ENCODE measurements at regions not wholly inside any gene's neighbourhood (a gene's known extent, or its start where the extent isn't known, plus 50 kb on each side); places are given as distances from the start of the nearest gene placed in this dataset.

DNA sequence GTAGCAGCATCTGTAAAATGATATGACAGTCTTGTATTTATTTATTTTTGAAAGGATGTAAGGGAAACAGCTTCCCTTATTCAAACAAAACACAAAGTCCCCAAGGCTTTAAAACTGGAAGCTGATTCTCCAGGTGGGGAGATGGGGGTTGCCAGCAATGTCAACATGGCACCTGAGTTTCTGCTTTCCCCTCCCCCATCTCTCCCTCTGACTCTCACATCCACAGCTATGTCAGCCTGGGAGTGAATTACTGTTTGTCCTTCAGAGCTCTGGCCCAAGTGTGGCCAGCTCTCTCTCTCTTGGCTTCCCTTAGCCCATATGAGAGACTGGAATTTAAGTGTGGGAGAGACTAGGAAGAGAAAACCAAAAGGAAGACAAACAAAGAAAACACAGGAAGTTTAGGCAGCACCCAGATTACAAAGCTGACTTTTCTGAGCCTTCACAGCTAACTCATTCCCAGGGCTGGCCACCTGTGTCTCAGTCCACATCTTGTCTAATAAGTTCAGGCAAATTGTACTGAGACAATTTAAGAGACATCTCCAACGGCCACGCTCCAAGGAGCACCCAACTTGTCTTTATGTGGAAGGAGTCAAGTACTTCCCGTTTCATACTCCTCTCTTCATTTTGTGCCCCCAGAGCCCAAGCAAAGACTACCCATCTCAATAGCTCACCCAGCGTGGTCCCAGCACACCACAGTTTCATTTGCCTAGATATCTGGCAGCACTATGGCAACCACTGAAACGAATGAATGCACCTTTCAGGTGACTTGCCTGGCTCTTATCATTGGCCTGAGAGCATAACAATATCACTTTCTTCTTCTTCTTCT lies 69.2 kb downstream of the SOX9 start:
- 78% methylated on average over 5 of the region's 5 CpGs for WGBS
- Histone ChIP-seq H3K9ac (ENCODE audit: low read depth in 1 of 2, low read length in 2 of 2) (no peak overlapping the region), H3K27ac (ENCODE audit: low read depth in 1 of 2, low read length in 2 of 2) (no peak overlapping the region), H3K4me1 (ENCODE audit: control insufficient read depth in 4 of 4, insufficient read depth in 4 of 4, low read length in 3 of 4) (no peaks in the 10 kb centered on the region), H3K27me3 (ENCODE audit: control insufficient read depth in 4 of 4, insufficient read depth in 4 of 4, low read length in 3 of 4) (peaks cover 0 to 3% (median 0%) of the 10 kb centered on the region in 4 donors), H3K36me3 (ENCODE audit: control insufficient read depth in 4 of 4, insufficient read depth in 3 of 4, low read depth in 1 of 4, low read length in 3 of 4) (no peaks in the 10 kb centered on the region), H3K4me3 (ENCODE audit: low read depth in 1 of 3, low read length in 3 of 3) (no peak overlapping the region), H3K9me3 (ENCODE audit: control insufficient read depth in 4 of 4, low read length in 3 of 4) (no peaks in the 10 kb centered on the region)
- TF ChIP-seq JUND (IDR thresholded peaks at IDR 0.05): no peak
- DNase-seq (ENCODE audit: low spot score): no peak

DNA sequence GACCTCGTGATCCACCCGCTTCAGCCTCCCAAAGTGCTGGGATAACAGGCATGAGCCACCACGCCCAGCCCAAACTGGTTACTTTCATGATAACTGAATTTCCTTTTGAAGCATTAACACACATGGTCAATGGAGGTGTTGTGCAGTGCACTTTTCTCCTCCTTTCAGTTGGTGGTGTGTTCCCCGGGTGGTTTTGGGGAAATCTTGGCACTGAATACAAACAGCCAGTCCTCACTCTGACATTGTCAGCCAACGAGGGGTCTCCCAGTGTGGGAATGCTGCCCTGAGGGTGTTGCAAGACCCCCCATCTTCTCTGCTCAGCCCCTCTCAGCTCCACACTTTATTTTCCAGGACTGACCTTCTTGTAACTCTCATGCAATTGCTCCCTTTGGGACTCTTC lies 70.5 kb downstream of the SOX9 start:
- 77% methylated on average over 5 of the region's 5 CpGs for WGBS
- H3K27ac ChIP-seq (ENCODE audit: low read depth in 1 of 2, low read length in 2 of 2): no peak overlapping the region

More for the DNA sequence above, 70.5 kb downstream of the SOX9 start:
- Histone ChIP-seq H3K27me3 (ENCODE audit: control insufficient read depth in 4 of 4, insufficient read depth in 4 of 4, low read length in 3 of 4) (peaks cover 0 to under 1% (median 0%) of the 10 kb centered on the region in 4 donors), H3K9ac (ENCODE audit: low read depth in 1 of 2, low read length in 2 of 2) (no peak overlapping the region), H3K9me3 (ENCODE audit: control insufficient read depth in 4 of 4, low read length in 3 of 4) (no peaks in the 10 kb centered on the region), H3K4me3 (ENCODE audit: low read depth in 1 of 3, low read length in 3 of 3) (no peak overlapping the region), H3K36me3 (ENCODE audit: control insufficient read depth in 4 of 4, insufficient read depth in 3 of 4, low read depth in 1 of 4, low read length in 3 of 4) (no peaks in the 10 kb centered on the region), H3K4me1 (ENCODE audit: control insufficient read depth in 4 of 4, insufficient read depth in 4 of 4, low read length in 3 of 4) (no peaks in the 10 kb centered on the region)
- no peak for DNase-seq (ENCODE audit: low spot score)
- TF ChIP-seq HNF4A (conservative IDR thresholded peaks at IDR 0.05): no peak
- TF ChIP-seq FOXA1 (IDR thresholded peaks at IDR 0.05): no peak
- TF ChIP-seq, protein P1, sequence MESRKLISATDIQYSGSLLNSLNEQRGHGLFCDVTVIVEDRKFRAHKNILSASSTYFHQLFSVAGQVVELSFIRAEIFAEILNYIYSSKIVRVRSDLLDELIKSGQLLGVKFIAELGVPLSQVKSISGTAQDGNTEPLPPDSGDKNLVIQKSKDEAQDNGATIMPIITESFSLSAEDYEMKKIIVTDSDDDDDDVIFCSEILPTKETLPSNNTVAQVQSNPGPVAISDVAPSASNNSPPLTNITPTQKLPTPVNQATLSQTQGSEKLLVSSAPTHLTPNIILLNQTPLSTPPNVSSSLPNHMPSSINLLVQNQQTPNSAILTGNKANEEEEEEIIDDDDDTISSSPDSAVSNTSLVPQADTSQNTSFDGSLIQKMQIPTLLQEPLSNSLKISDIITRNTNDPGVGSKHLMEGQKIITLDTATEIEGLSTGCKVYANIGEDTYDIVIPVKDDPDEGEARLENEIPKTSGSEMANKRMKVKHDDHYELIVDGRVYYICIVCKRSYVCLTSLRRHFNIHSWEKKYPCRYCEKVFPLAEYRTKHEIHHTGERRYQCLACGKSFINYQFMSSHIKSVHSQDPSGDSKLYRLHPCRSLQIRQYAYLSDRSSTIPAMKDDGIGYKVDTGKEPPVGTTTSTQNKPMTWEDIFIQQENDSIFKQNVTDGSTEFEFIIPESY (IDR thresholded peaks at IDR 0.05): no peak
- no peak for TF ChIP-seq JUND (IDR thresholded peaks at IDR 0.05)
- TF ChIP-seq SP1 (IDR thresholded peaks at IDR 0.05): no peak
- TF ChIP-seq FOXA2 (IDR thresholded peaks at IDR 0.05): no peak
- TF ChIP-seq NR2F2 (IDR thresholded peaks at IDR 0.05): no peak
- no peak for TF ChIP-seq REST (IDR thresholded peaks at IDR 0.05)
- no peak for TF ChIP-seq ATF3 (IDR thresholded peaks at IDR 0.05)
- no peak for TF ChIP-seq TAF1 (conservative IDR thresholded peaks at IDR 0.05)
- TF ChIP-seq RXRA (IDR thresholded peaks at IDR 0.05): no peak
- TF ChIP-seq HNF4G (IDR thresholded peaks at IDR 0.05): no peak
- no peak for TF ChIP-seq EGR1 (IDR thresholded peaks at IDR 0.05; ENCODE audit: low read depth in 2 of 2)
- no peak for TF ChIP-seq GABPA (IDR thresholded peaks at IDR 0.05 in 1 of 2, conservative IDR thresholded peaks at IDR 0.05 in 1 of 2)
- TF ChIP-seq, protein P2, sequence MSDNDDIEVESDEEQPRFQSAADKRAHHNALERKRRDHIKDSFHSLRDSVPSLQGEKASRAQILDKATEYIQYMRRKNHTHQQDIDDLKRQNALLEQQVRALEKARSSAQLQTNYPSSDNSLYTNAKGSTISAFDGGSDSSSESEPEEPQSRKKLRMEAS (IDR thresholded peaks at IDR 0.05): no peak
- TF ChIP-seq YY1 (IDR thresholded peaks at IDR 0.05): no peak

Data from liver (tissue), 7 donors.